ENCODE measurements at regions not wholly inside any gene's neighbourhood (a gene's known extent, or its start where the extent isn't known, plus 50 kb on each side); places are given as distances from the start of the nearest gene placed in this dataset.

- TF ChIP-seq POLR2A (IDR thresholded peaks at IDR 0.05) (no peak), CTCF (IDR thresholded peaks at IDR 0.05) (no peak)
Observed at GRCh38 chr10:36033808-36034207, 391.7 kb upstream of the FZD8 start.
